ENCODE measurements at regions not wholly inside any gene's neighbourhood (a gene's known extent, or its start where the extent isn't known, plus 50 kb on each side); places are given as distances from the start of the nearest gene placed in this dataset.

GRCh38 chr3:26525013-26525412 lies 97.6 kb upstream of the LRRC3B start:
- no peak for DNase-seq (ENCODE audit: low spot score)

GRCh38 chr3:26535151-26535550 lies 87.4 kb upstream of the LRRC3B start:
- DNase-seq (ENCODE audit: low spot score): no peak

GRCh38 chr3:26536955-26537354 lies 85.6 kb upstream of the LRRC3B start:
- DNase-seq (ENCODE audit: low spot score): no peak

GRCh38 chr3:26550413-26550812 lies 72.2 kb upstream of the LRRC3B start:
- DNase-seq (ENCODE audit: low spot score): no peak

- DNase-seq (ENCODE audit: low spot score): no peak
Measured at GRCh38 chr3:26556637-26557036, 65.9 kb upstream of the LRRC3B start.

GRCh38 chr3:26558257-26558656 lies 64.3 kb upstream of the LRRC3B start:
- no peak for DNase-seq (ENCODE audit: low spot score)

- DNase-seq (ENCODE audit: low spot score): no peak
Measured at GRCh38 chr3:26559227-26559626, 63.3 kb upstream of the LRRC3B start.

- DNase-seq (ENCODE audit: low spot score): no peak
Measured at GRCh38 chr3:26560081-26560480, 62.5 kb upstream of the LRRC3B start.

- no peak for DNase-seq (ENCODE audit: low spot score)
Measured at GRCh38 chr3:26562021-26562768, 60.4 kb upstream of the LRRC3B start.
